ENCODE measurements at regions not wholly inside any gene's neighbourhood (a gene's known extent, or its start where the extent isn't known, plus 50 kb on each side); places are given as distances from the start of the nearest gene placed in this dataset.
"Not testable (repeated sequence)": the region's sequence is repeated elsewhere in the genome, so short reads cannot be mapped to it uniquely, and the experiment has no call there.

DNA sequence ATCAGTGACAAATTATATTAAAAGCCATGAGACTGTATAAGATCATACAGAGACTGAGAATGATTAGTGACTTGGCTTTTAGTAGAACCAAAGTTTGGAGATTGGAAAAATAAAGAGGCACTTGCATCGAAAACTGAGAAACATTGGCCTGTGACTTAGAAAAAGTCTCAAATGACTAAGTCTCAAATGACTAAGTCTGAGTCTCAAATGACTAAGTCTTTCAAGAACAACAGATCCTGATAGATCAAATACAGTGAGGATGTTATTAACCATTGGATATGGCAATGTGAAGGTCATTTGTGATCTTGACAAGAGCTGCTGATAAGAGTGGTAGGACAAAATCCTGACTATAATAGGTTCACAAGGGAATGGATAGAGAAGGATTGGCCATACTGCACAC is 135.5 kb upstream of the FANCL start:
- DNase-seq (ENCODE audit: low read depth in 2 of 3, low spot score in 1 of 3), result no peak

DNA sequence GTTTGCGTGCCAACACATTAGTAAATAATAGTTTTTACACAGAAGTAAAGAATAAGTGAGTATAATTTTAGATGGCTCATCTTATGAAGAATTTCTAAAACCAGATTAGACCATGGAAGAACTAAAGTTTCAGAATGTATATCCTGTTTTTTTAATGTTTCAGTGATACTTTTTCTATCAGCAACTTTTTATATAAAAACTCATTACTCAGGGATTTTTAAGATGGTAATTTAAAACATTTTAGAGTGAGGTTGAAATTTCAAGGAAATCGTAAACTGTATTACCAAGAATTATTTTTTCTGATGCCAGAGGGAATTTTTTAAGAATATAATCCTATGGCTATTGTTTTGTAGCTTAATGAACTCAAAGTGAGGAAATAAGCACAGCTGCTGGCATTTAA is 128.5 kb upstream of the FANCL start:
- no peak for DNase-seq (ENCODE audit: low read depth in 2 of 3, low spot score in 1 of 3)

GRCh38 chr2:58364098-58364497 is 123.0 kb upstream of the FANCL start:
- no peak for DNase-seq (ENCODE audit: low read depth in 2 of 3, low spot score in 1 of 3)

DNA sequence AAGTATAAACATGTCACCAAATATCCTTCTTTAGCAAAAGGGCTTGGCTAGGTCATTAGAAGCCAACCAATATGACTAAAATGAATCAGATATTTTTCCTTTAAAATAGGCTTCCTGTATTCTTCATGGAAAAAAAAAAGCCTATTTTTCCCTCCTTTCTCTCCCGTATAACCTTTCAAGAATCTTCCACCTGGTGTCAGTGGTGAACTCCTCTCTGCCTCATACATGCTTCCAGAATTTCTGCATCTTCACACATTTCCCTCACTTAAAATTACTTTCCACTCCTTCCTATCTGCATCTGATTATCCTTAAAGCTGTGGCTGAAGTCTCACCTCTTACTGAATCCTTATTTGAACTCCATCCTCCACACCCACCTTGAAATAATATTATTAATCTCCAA is 116.9 kb upstream of the FANCL start:
- no peak for DNase-seq (ENCODE audit: low read depth in 2 of 3, low spot score in 1 of 3)

- no peak for DNase-seq (ENCODE audit: low read depth in 2 of 3, low spot score in 1 of 3)
Observed at GRCh38 chr2:58357521-58357920, 116.4 kb upstream of the FANCL start.

DNA sequence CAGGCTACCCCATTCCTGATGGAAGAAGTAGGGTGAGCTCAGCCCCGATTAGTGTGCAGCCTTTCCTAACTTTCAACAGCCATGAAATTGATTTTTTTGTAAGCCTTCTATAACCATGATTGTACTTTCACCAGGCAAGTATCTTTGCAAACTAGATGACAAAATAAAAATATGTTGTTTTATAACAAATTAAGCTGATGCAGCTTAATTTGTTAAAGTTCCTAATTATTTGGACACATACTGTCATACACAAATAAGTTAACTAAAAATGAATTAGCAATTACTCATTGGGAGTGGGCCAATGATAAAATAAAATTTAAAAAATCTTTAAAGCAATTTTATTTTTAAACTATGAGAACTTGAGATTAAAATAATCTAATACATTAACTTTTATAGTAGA is 113.1 kb upstream of the FANCL start:
- DNase-seq (ENCODE audit: low read depth in 2 of 3, low spot score in 1 of 3), result no peak

GRCh38 chr2:58350484-58350883 is 109.4 kb upstream of the FANCL start:
- no peak for DNase-seq (ENCODE audit: low read depth in 2 of 3, low spot score in 1 of 3)

DNA sequence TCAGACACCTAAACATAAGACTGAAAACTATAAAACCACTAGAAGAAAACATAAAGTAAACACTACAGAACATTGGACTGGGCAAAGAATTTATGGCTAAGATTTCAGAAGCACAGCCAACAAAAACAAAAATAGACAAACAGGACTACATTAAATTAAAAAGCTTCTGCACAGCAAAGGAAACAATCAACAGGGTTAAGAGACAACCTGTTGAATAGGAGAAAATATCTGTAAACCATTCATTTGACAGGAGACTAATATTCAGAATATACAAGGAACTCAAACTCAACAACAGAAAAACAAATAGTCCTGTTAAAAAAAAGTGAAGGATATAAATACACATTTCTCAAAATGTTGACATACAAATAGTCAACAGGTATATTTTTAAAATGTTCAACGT is 106.7 kb upstream of the FANCL start:
- DNase-seq (ENCODE audit: low read depth in 2 of 3, low spot score in 1 of 3), result no peak

GRCh38 chr2:58341047-58341446 is 99.9 kb upstream of the FANCL start:
- no peak for DNase-seq (ENCODE audit: low read depth in 2 of 3, low spot score in 1 of 3)

DNA sequence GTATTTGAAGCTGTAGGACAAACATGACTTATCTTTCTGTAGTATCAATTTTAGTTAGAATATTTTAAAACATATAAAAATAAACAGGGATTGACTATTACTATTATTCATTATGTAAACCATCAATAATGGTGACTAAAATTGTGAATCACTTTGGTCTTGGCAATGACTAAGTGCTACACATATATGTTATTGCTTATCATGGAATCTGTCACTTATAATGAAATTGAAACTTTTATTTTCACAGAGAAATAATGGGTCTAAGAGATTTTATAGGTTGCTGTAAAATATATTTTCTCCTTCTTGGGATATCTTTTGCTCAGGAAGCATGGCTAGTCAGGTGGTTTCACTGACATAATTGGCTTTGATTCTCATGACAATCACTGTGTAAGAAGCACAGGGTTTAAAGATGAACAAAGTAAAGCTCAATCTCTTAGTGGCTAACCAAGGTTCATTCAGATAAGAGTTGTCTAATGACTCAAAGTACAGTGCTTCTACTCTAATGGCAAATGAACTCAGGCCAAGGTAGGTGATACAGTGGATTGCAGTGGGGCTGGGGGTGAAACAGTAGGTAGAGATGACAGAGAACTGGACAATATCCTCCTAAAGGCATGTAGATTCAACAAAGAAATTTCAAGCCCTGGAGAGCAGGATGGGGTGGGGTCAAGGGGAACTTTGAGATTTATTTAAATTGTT is 98.6 kb upstream of the FANCL start:
- DNase-seq (ENCODE audit: low read depth in 2 of 3, low spot score in 1 of 3), result no peak

DNA sequence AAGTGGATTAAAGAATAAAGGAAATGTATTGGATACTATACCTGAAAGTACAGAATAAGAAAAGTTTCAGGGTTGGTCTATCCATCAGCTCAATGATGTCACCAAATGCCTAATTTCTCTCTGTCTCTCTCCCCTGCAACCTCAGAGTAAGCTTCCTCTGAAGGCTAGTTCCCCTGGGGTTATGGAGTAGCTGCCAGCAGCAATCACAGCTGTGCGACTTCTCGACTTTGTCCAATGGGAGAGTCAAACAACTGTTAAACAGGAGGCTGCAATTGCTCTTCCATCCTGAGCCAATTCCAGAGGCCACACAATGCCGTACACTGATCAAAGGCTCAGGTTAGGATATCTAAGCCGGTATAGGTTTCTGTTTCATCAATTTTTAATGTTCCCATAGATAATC is 95.3 kb upstream of the FANCL start:
- DNase-seq (ENCODE audit: low read depth in 2 of 3, low spot score in 1 of 3), result no peak

GRCh38 chr2:58334414-58334813 is 93.3 kb upstream of the FANCL start:
- DNase-seq (ENCODE audit: low read depth in 2 of 3, low spot score in 1 of 3), result no peak

- DNase-seq (ENCODE audit: low read depth in 2 of 3, low spot score in 1 of 3), result not testable (repeated sequence)
Observed at GRCh38 chr2:58325296-58325895, 84.3 kb upstream of the FANCL start.

DNA sequence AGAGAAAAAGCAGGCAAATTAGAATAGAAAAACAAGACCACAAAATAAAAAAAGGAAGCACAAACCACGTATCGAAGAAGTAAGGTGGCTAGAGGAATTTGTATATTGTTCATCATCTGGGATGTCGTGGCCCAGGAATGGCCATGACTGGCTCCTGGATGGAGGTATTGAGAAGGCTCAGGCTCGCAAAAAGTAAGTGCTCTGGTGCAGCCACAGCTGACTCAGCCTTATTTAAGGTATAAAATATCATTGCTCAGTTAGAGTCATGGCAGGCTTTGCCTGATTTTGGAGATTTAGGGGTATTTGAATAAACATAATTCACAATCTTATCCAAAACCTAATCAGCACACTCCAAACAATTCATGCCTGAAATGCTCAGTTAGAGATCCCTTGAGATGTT is 78.4 kb upstream of the FANCL start:
- no peak for DNase-seq (ENCODE audit: low read depth in 2 of 3, low spot score in 1 of 3)

DNA sequence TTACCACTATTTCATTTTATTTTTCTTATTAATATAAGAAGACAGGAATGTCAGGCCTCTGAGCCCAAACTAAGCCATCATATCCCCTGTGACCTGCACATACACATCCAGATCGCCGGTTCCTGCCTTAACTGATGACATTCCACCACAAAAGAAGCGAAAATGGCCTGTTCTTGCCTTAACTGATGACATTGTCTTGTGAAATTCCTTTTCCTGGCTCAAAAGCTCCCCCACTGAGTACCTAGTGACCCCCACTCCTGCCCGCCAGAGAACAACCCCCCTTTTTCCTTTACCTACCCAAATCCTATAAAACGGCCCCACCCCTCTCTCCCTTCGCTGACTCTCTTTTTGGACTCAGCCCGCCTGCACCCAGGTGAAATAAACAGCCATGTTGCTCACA is 77.8 kb upstream of the FANCL start:
- DNase-seq (ENCODE audit: low read depth in 2 of 3, low spot score in 1 of 3), result not testable (repeated sequence)

GRCh38 chr2:58313926-58314325 is 72.8 kb upstream of the FANCL start:
- DNase-seq (ENCODE audit: low read depth in 2 of 3, low spot score in 1 of 3), result no peak

- no peak for DNase-seq (ENCODE audit: low read depth in 2 of 3, low spot score in 1 of 3)
Observed at GRCh38 chr2:58308435-58308834, 67.3 kb upstream of the FANCL start.

DNA sequence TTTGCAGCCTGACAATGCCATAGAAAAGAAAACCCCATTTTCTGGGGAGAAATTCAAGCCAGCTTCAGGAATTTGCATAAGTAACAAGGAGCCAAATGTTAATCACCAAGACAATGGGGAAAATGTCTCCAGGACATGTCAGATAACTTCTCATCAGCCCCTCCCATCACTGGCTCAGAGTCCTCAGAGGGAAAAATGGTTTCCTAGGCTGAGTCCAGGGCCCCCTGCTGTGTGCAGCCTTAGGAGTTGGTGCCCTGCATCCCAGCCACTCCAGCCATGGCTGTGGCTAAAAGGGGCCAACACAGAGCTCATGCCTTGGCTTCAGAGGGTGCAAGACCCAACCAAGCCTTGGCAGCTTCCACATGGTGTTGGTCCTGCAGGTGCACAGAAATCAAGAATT is 63.7 kb upstream of the FANCL start:
- DNase-seq (ENCODE audit: low read depth in 2 of 3, low spot score in 1 of 3), result no peak

GRCh38 chr2:58299123-58299522 is 58.0 kb upstream of the FANCL start:
- DNase-seq (ENCODE audit: low read depth in 2 of 3, low spot score in 1 of 3), result no peak

DNA sequence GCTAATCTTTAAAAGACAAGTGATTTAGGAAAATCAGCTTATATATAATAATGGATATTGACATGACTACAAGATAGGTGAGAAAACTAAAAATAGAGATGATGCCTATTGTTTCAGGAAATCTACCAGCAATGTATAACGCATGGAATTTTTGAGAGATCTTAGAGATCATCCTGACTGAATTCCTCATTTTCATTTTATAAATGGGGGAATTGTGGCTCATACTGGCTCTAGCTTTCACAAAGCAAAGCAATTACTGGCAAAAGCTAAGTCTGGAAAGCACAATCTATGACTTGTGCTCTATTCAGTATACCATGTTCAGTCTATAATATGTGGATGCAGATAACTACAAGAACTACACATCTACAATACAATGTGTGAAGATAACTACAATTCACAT is 51.9 kb upstream of the FANCL start:
- DNase-seq (ENCODE audit: low read depth in 2 of 3, low spot score in 1 of 3), result no peak

DNA sequence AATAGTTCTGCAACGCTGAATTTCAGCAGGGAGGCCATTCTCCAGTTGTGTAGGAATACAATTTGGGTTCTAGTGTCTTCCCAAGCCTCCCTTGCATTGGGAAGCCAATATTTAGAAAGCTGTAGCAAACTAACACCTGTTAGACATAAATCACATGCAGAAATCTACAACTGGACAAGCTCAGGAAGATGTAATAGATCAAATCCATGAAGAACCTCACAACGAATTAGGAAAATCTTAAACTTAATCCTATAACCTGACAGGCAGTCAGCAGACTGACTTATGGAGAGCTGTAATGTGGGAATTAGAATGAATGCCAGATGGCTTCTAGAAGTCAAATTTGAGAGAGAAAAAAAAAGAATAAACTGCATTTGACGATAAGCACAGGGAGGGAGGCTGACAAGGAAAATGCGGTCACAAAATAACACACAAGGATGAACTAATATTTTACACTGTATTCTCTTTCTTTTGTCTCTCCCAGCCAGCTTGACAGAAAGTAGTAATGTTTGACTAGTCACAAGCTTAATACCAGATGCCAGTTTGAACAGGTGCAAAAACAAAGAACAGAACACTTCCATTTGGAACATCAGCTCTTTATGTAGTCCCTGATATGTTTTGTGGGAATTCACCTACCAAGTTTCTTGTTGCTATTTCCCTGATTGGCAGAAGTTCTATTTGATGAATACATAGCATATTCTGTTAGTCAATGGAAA is 50.8 kb upstream of the FANCL start:
- DNase-seq (ENCODE audit: low read depth in 2 of 3, low spot score in 1 of 3), result no peak
